ENCODE measurements at regions not wholly inside any gene's neighbourhood (a gene's known extent, or its start where the extent isn't known, plus 50 kb on each side); places are given as distances from the start of the nearest gene placed in this dataset.

DNA sequence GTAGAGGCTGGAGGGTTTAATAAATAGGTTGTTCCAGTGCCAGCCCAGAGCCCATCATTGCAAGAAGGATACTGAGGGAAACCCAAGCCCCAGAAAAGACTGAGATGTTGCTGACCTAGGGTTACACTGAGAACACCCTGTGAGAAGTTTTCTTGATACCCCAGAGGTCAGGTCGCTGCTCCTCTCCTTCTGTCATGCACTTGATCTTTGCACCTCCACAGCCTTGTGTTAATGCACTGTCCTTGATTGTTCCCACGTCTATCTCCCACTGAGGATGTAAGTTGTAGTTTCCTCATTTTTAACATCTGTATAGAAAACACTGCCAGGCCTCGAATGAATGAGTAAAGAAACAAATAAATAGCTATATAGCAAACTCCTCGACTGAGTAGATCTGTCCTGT lies 195.3 kb upstream of the AHR start:
- no peaks in the 10 kb centered on the region for H3K4me1 Mint-ChIP-seq
- H3K9me3 Mint-ChIP-seq, result peaks cover 0 to 2% of the 10 kb centered on the region in 2 donors
- H3K27me3 Mint-ChIP-seq (ENCODE audit: low read depth in 2 of 2), result no peaks in the 10 kb centered on the region

DNA sequence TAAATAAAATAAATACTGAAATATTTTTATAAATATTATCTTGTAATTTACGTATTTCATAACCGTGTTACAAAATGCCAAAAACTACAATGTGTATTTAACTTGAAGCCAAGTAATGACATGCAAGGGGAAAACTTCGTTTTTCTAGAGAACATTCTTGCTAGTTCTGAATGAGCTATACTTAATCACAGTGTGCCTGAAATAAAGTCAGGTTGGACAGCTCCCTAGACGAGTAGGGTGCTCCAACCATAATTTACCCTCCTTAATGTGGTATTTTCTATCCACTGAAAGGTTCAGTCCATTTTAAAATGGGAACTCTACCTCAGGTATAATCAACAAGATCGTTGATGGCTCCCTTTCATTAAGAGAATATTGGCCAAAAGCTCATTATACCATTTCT lies 194.5 kb upstream of the AHR start:
- H3K27ac ChIP-seq (ENCODE audit: low read length), result no peak overlapping the region
- no peaks in the 10 kb centered on the region for H3K4me1 ChIP-seq (ENCODE audit: control insufficient read depth, insufficient read depth, low read length)
- DNase-seq, result no peak
- TF ChIP-seq, protein P1, sequence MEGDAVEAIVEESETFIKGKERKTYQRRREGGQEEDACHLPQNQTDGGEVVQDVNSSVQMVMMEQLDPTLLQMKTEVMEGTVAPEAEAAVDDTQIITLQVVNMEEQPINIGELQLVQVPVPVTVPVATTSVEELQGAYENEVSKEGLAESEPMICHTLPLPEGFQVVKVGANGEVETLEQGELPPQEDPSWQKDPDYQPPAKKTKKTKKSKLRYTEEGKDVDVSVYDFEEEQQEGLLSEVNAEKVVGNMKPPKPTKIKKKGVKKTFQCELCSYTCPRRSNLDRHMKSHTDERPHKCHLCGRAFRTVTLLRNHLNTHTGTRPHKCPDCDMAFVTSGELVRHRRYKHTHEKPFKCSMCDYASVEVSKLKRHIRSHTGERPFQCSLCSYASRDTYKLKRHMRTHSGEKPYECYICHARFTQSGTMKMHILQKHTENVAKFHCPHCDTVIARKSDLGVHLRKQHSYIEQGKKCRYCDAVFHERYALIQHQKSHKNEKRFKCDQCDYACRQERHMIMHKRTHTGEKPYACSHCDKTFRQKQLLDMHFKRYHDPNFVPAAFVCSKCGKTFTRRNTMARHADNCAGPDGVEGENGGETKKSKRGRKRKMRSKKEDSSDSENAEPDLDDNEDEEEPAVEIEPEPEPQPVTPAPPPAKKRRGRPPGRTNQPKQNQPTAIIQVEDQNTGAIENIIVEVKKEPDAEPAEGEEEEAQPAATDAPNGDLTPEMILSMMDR (IDR thresholded peaks at IDR 0.05), result no peak
- H3K36me3 ChIP-seq (ENCODE audit: control insufficient read depth, insufficient read depth, low read length), result no peaks in the 10 kb centered on the region
- intact Hi-C loops (cut with micrococcal nuclease), result no loop called here
- Mint-ChIP-seq H3K36me3 (no peaks in the 10 kb centered on the region), H3K4me1 (no peaks in the 10 kb centered on the region), H3K27ac (no peak overlapping the region), H3K9me3 (peaks cover 0 to 2% of the 10 kb centered on the region in 2 donors), H3K4me3 (no peak overlapping the region), H3K27me3 (ENCODE audit: low read depth in 2 of 2) (no peaks in the 10 kb centered on the region)
- WGBS (ENCODE audit: insufficient coverage), result 77% methylated on average over 3 of the region's 5 CpGs
- H3K4me3 ChIP-seq (ENCODE audit: low read length), result no peak overlapping the region
- H3K9me3 ChIP-seq (ENCODE audit: control insufficient read depth, insufficient read depth, low read length), result no peaks in the 10 kb centered on the region
- no peak for ATAC-seq
- H3K27me3 ChIP-seq (ENCODE audit: control insufficient read depth, insufficient read depth, low read length), result no peaks in the 10 kb centered on the region

More for the DNA sequence above, 195.3 kb upstream of the AHR start:
- TF ChIP-seq, protein P1 (IDR thresholded peaks at IDR 0.05), result no peak
- Histone ChIP-seq H3K27ac (ENCODE audit: low read length) (no peak overlapping the region), H3K27me3 (ENCODE audit: control insufficient read depth, insufficient read depth, low read length) (no peaks in the 10 kb centered on the region), H3K4me3 (ENCODE audit: low read length) (no peak overlapping the region), H3K4me1 (ENCODE audit: control insufficient read depth, insufficient read depth, low read length) (no peaks in the 10 kb centered on the region), H3K9me3 (ENCODE audit: control insufficient read depth, insufficient read depth, low read length) (no peaks in the 10 kb centered on the region), H3K36me3 (ENCODE audit: control insufficient read depth, insufficient read depth, low read length) (no peaks in the 10 kb centered on the region)
- no peak for ATAC-seq
- DNase-seq, result no peak
- Mint-ChIP-seq H3K4me3 (no peak overlapping the region), H3K27ac (no peak overlapping the region), H3K36me3 (no peaks in the 10 kb centered on the region)
- WGBS (ENCODE audit: insufficient coverage), result 90% methylated on average over 1 of the region's 4 CpGs
- intact Hi-C loops (cut with micrococcal nuclease), result no loop called here

DNA sequence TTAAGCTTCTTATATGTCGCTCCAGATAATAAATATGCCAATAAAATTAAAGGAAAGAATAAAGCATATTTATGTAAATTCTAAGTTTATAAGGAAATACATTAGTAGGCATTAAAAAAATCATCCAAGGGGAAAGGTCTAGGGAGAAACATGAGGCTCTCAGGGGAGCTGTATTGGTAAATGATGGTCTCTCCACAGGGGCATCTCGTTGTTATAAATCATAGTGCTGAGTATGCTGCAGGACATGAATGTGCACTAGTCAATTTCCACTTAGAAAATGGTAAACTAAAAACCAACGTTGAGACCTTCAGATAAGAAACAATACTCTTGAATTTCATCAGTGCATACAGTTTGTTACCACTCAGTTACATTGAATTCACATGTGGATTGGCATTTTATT lies 194.0 kb upstream of the AHR start:
- no peaks in the 10 kb centered on the region for H3K27me3 Mint-ChIP-seq (ENCODE audit: low read depth in 2 of 2)
- intact Hi-C loops (cut with micrococcal nuclease), result no loop called here
- Histone ChIP-seq H3K27me3 (ENCODE audit: control insufficient read depth, insufficient read depth, low read length) (no peaks in the 10 kb centered on the region), H3K4me1 (ENCODE audit: control insufficient read depth, insufficient read depth, low read length) (no peaks in the 10 kb centered on the region), H3K9me3 (ENCODE audit: control insufficient read depth, insufficient read depth, low read length) (no peaks in the 10 kb centered on the region), H3K36me3 (ENCODE audit: control insufficient read depth, insufficient read depth, low read length) (no peaks in the 10 kb centered on the region), H3K27ac (ENCODE audit: low read length) (no peak overlapping the region), H3K4me3 (ENCODE audit: low read length) (no peak overlapping the region)
- WGBS (ENCODE audit: insufficient coverage), result 96% methylated on average over 2 of the region's 3 CpGs
- DNase-seq, result no peak
- no peak overlapping the region for H3K27ac Mint-ChIP-seq
- TF ChIP-seq, protein P1 (IDR thresholded peaks at IDR 0.05), result no peak
- peaks cover 0 to 2% of the 10 kb centered on the region in 2 donors for H3K9me3 Mint-ChIP-seq
- H3K36me3 Mint-ChIP-seq, result no peaks in the 10 kb centered on the region
- no peak for ATAC-seq
- no peaks in the 10 kb centered on the region for H3K4me1 Mint-ChIP-seq
- no peak overlapping the region for H3K4me3 Mint-ChIP-seq

DNA sequence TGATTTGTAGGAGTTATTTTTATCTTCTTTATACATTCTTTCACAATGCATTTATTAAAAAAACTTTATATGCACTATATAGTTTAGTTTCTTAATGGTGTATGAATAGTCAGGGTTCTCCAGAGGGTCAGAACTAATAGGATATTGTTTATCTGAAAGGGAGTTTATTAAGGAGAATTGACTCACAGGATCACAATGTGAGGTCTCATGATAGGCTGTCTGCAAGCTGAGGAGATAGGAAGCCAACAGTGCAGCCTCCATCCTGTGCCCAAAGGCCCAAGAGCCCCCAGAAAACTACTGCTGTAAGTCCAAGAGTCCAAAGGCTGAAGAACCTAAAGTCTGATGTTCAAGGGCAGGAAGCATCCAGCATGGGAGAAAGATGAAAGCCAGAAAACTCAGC lies 192.8 kb upstream of the AHR start:
- no peak for ATAC-seq
- H3K9me3 Mint-ChIP-seq, result peaks cover 0 to 2% of the 10 kb centered on the region in 2 donors
- Histone ChIP-seq H3K27ac (ENCODE audit: low read length) (no peak overlapping the region), H3K4me3 (ENCODE audit: low read length) (no peak overlapping the region), H3K27me3 (ENCODE audit: control insufficient read depth, insufficient read depth, low read length) (no peaks in the 10 kb centered on the region), H3K4me1 (ENCODE audit: control insufficient read depth, insufficient read depth, low read length) (no peaks in the 10 kb centered on the region), H3K36me3 (ENCODE audit: control insufficient read depth, insufficient read depth, low read length) (no peaks in the 10 kb centered on the region), H3K9me3 (ENCODE audit: control insufficient read depth, insufficient read depth, low read length) (no peaks in the 10 kb centered on the region)
- intact Hi-C loops (cut with micrococcal nuclease), result no loop called here
- no peaks in the 10 kb centered on the region for H3K4me1 Mint-ChIP-seq
- H3K4me3 Mint-ChIP-seq, result no peak overlapping the region
- no peaks in the 10 kb centered on the region for H3K36me3 Mint-ChIP-seq
- no peak overlapping the region for H3K27ac Mint-ChIP-seq
- TF ChIP-seq, protein P1 (IDR thresholded peaks at IDR 0.05), result no peak
- DNase-seq, result no peak
- H3K27me3 Mint-ChIP-seq (ENCODE audit: low read depth in 2 of 2), result no peaks in the 10 kb centered on the region
